ENCODE measurements at regions not wholly inside any gene's neighbourhood (a gene's known extent, or its start where the extent isn't known, plus 50 kb on each side); places are given as distances from the start of the nearest gene placed in this dataset.

DNA sequence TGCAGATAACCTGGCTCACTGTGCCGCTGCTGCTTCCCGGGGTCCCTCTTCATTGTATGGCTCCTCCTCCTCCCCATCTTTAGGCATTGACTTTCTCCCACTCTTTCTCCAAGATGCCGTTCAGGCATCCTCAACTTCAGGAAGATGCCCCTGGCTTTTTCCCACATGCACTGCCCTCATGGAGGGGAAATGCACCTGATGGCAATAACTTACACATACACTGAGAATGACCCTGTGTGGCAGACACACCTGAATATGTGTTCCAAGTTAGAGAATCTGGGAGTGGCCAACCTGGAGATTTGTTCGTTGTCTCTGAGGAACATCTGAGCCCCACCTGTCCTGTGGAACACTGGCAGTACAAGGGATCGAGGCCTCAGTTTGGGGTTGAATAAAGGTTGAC is 273.9 kb upstream of the CHD6 start:
- TF ChIP-seq, protein P1, sequence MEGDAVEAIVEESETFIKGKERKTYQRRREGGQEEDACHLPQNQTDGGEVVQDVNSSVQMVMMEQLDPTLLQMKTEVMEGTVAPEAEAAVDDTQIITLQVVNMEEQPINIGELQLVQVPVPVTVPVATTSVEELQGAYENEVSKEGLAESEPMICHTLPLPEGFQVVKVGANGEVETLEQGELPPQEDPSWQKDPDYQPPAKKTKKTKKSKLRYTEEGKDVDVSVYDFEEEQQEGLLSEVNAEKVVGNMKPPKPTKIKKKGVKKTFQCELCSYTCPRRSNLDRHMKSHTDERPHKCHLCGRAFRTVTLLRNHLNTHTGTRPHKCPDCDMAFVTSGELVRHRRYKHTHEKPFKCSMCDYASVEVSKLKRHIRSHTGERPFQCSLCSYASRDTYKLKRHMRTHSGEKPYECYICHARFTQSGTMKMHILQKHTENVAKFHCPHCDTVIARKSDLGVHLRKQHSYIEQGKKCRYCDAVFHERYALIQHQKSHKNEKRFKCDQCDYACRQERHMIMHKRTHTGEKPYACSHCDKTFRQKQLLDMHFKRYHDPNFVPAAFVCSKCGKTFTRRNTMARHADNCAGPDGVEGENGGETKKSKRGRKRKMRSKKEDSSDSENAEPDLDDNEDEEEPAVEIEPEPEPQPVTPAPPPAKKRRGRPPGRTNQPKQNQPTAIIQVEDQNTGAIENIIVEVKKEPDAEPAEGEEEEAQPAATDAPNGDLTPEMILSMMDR (IDR thresholded peaks at IDR 0.05) = no peak
- DNase-seq (no peak), ATAC-seq (no peak)
- no peaks in the 10 kb centered on the region for H3K4me1 ChIP-seq
- H3K4me3 ChIP-seq = no peak overlapping the region
- H3K9me3 ChIP-seq = no peaks in the 10 kb centered on the region
- H3K27ac ChIP-seq = no peak overlapping the region
- intact Hi-C loops (cut with DNase I) = no loop called here
- H3K36me3 ChIP-seq = no peaks in the 10 kb centered on the region
- peaks cover 0 to 12% of the 10 kb centered on the region in 2 donors for H3K27me3 ChIP-seq

DNA sequence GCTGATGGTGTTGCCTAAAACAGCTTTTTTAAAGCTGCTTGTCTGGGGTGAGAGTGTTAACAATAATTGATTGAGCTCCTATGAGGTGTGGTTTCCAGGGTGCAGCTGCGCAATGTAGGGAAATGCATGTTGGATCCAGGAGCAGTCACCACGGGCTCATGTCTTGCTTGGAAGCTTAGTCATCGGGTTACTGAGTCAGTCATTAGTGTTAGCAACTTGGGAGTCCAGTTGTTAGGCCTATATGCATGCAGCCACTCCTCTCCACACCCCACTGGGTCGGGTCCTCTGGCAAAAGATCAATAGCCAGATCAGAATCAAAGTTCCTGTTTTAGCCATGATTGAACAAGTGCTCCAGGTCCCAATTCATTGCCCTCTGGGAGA is 271.7 kb upstream of the CHD6 start:
- no peak for DNase-seq

DNA sequence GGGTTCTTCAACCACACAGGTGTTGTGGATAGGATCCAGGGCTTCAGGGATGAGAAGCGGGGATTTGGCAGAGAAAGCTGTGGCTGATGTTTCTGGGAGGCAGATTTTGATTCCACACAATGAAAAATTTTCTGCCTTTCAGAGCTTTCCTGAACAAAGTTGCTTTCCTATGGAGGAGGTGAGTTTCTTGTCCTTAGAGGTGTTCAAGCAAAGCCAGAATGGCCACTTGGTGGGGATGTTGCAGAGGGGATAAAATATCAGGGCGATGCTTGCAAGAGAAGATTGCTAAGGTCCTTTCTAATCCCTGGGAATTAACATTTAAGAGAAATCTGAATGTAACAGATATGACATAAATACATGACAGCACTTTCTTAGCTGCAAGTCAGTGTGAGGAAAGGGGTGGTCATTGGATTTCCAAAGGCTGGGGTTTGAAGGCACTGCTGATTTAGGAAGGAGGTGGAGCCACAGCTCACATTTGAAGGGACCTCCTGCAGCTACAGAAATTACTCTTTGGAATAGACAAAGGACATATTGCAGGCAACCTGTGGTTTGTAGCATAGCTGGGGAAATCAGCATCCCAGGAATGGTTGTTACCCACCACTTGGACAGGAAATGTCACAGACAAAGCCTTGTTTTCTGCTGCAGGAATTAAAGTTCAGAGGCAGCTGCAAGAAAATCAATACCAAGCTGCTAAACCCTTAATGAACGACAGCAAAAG is 271.1 kb upstream of the CHD6 start:
- Histone ChIP-seq H3K27me3 (no peaks in the 10 kb centered on the region), H3K36me3 (no peaks in the 10 kb centered on the region), H3K27ac (no peak overlapping the region), H3K9me3 (no peaks in the 10 kb centered on the region), H3K4me3 (no peak overlapping the region), H3K4me1 (no peaks in the 10 kb centered on the region)
- TF ChIP-seq, protein P1 (IDR thresholded peaks at IDR 0.05) = peak in 1 of 2 donors; percentile 10
- no peak for ATAC-seq
- DNase-seq = no peak
- intact Hi-C loops (cut with DNase I) = no loop called here

More for the DNA sequence above, 271.7 kb upstream of the CHD6 start:
- ATAC-seq = no peak
- intact Hi-C loops (cut with DNase I) = no loop called here
- H3K27ac ChIP-seq = no peak overlapping the region
- TF ChIP-seq, protein P1 (IDR thresholded peaks at IDR 0.05) = no peak
- no peaks in the 10 kb centered on the region for H3K36me3 ChIP-seq
- no peaks in the 10 kb centered on the region for H3K9me3 ChIP-seq
- H3K27me3 ChIP-seq = no peaks in the 10 kb centered on the region
- H3K4me1 ChIP-seq = no peaks in the 10 kb centered on the region
- no peak overlapping the region for H3K4me3 ChIP-seq

DNA sequence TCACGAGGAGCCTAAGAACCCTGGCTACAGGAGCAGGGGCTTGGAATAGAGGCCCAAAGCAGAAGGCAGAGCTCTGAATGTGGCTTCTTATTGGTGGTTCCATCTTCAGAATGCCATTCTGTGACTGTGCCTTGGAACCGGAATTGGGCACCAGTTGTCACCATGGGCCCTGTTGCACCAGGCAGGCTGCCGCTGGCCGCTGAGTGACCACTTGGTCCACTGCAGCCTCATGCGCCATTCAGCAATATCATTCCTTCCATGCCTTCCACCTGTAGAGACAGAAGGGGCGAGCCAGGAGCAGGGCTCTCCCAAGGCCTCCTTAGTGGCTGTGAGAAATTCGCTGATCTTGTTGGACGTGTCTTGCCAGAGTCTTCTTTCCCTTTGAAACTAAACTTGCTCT is 270.3 kb upstream of the CHD6 start:
- TF ChIP-seq, protein P1 (IDR thresholded peaks at IDR 0.05) = no peak
- no peak for ATAC-seq

DNA sequence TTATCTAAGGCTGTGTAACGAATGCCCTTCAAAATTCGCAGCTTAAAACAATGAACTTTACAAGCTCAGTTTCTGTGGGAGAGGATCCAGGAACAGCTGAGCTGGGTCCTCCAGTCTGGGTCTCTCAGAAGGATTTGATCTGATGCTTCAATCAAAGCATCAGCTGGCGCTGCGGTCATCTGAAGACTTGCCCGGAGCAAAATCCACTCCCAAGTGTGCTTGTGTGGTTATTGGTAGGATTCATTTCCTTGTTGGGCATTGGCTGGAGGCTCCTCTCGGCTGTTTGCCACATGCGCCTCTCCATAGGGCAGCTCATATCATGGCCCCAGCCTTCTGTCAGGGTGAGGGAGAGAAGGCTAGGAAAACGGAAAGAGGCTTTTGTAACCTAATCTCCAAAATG is 269.3 kb upstream of the CHD6 start:
- H3K27me3 ChIP-seq = peaks cover 0 to 2% of the 10 kb centered on the region in 2 donors
- ATAC-seq = no peak

More for the DNA sequence above, 270.3 kb upstream of the CHD6 start:
- Histone ChIP-seq H3K9me3 (no peaks in the 10 kb centered on the region), H3K27ac (no peak overlapping the region), H3K36me3 (no peaks in the 10 kb centered on the region), H3K4me3 (no peak overlapping the region), H3K4me1 (no peaks in the 10 kb centered on the region), H3K27me3 (peaks cover 0 to 2% of the 10 kb centered on the region in 2 donors)
- intact Hi-C loops (cut with DNase I) = no loop called here
- no peak for DNase-seq

More for the DNA sequence above, 269.3 kb upstream of the CHD6 start:
- Histone ChIP-seq H3K4me3 (no peak overlapping the region), H3K4me1 (no peaks in the 10 kb centered on the region), H3K36me3 (no peaks in the 10 kb centered on the region), H3K9me3 (no peaks in the 10 kb centered on the region), H3K27ac (no peak overlapping the region)
- TF ChIP-seq, protein P1 (IDR thresholded peaks at IDR 0.05) = no peak
- DNase-seq = no peak
- intact Hi-C loops (cut with DNase I) = no loop called here

All from left lung (tissue), 4 donors.